Tibial artery (tissue), 4 donors: ENCODE measurements at regions not wholly inside any gene's neighbourhood (a gene's known extent, or its start where the extent isn't known, plus 50 kb on each side); places are given as distances from the start of the nearest gene placed in this dataset.

Experiments used
- DNase-seq, 2 donors: peaks; one replicate each; pipeline ENCODE4 v3.0.0-alpha.2; 2019
- H3K27ac ChIP-seq, 2 donors: fragments of 200-600 bp; sonication (generic) in 1 of 2; 1 replicate in 1 of 2; 2 replicates in 1 of 2; pipeline ENCODE4 v1.5.1; 2018 to 2019; ENCODE audit warnings: mild to moderate bottlenecking in 1 of 2
- H3K27me3 ChIP-seq, 2 donors: fragments of 200-600 bp; sonication (generic) in 1 of 2; one replicate each; pipeline versions ENCODE4 v1.5.1 to v1.6.0; 2016 to 2019
- H3K36me3 ChIP-seq, 3 donors: fragments of 200-600 bp; sonication (generic) in 2 of 3; one replicate each; pipeline ENCODE4 v1.5.1; 2016 to 2019; ENCODE audit warnings: mild to moderate bottlenecking in 2 of 3
- H3K4me1 ChIP-seq, 4 donors: fragments of 200-600 bp; sonication (generic) in 2 of 4; 1 replicate in 3 of 4; 2 replicates in 1 of 4; pipeline ENCODE4 v1.5.1; 2016 to 2019
- H3K4me3 ChIP-seq, 2 donors: fragments of 200-600 bp; sonication (generic) in 1 of 2; 1 replicate in 1 of 2; 2 replicates in 1 of 2; pipeline ENCODE4 v1.5.1; 2018 to 2019; ENCODE audit warnings: mild to moderate bottlenecking in 2 of 2
- H3K9me3 ChIP-seq, 3 donors: fragments of 200-600 bp; sonication (generic) in 1 of 3; one replicate each; pipeline ENCODE4 v1.5.1; 2016 to 2019
- intact Hi-C: fragments of 100-400 bp; cut with DNase I; formaldehyde crosslinking; loops from one replicate; pipeline ENCODE4 v1.15.0; 2023; ENCODE audit warnings: low total_unique reads
- TF ChIP-seq, protein P1 (sequence below), 2 experiments: fragments of 200-600 bp in 1 of 2; fragments of 450-650 bp in 1 of 2; IDR thresholded peaks; one replicate each; pipeline ENCODE4 v1.5.1; 2017 to 2019; ENCODE audit warnings: antibody characterized with exemption in 2 of 2, mild to moderate bottlenecking in 1 of 2, moderate library complexity in 1 of 2

DNA sequence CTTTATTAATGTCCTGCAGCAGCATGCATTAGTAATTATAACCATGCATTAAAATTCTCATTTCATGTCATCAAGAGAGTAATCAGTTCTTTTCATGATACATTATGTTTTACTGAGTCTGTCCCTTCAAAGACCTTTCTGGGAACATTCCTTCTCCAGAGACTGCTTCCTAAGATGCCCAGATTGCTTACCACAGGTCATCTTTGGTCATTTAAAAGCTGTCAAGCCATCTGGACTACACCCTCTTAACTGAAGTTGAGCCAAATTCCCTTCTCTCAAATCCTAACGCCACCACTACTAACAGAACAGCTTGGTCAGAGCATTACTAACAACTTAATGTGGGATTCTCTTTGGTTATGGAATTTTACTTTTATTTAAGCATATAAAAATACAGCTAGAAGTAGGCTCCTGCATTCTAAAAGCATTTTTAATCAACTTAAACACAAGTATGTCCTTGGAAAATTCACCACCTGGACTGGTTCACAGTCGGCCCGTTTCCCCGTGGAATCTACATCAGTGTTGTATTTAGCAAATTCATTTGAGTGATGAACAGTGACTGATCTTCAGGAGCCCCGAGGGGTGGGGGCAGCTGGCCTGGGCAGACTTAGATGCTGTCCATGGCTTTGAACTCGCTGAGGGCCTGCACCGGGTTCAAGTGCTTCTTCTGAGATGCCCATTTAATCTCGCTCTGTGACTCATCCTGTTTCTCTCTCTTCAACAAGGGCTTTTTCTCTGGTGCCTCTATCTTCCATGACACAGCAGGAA is 92.8 kb upstream of the CCDC112 start:
- H3K9me3 ChIP-seq = no peaks in the 10 kb centered on the region
- no peaks in the 10 kb centered on the region for H3K36me3 ChIP-seq
- no peak overlapping the region for H3K27ac ChIP-seq
- TF ChIP-seq, protein P1, sequence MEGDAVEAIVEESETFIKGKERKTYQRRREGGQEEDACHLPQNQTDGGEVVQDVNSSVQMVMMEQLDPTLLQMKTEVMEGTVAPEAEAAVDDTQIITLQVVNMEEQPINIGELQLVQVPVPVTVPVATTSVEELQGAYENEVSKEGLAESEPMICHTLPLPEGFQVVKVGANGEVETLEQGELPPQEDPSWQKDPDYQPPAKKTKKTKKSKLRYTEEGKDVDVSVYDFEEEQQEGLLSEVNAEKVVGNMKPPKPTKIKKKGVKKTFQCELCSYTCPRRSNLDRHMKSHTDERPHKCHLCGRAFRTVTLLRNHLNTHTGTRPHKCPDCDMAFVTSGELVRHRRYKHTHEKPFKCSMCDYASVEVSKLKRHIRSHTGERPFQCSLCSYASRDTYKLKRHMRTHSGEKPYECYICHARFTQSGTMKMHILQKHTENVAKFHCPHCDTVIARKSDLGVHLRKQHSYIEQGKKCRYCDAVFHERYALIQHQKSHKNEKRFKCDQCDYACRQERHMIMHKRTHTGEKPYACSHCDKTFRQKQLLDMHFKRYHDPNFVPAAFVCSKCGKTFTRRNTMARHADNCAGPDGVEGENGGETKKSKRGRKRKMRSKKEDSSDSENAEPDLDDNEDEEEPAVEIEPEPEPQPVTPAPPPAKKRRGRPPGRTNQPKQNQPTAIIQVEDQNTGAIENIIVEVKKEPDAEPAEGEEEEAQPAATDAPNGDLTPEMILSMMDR (IDR thresholded peaks at IDR 0.05) = no peak
- DNase-seq = no peak
- intact Hi-C loops = no loop called here
- H3K27me3 ChIP-seq = no peaks in the 10 kb centered on the region
- no peaks in the 10 kb centered on the region for H3K4me1 ChIP-seq
- no peak overlapping the region for H3K4me3 ChIP-seq

DNA sequence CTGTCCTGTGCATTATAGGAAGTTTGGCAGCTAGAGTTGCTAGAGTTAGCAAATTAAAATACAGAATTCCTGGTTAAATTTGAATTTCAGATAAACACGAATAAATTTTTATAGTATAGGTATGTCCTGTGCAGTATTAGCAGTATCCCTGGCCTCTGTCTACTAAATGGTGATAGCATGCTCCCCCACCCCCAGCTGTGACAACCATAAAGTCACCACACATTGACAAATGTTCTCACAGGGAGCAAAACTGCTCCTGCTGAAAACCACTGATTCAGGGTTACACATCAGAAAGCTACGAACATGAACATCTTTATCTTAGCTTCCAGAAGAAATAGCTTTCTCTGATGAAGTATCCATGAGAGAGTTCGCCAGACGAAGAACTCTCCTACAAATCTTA is 91.8 kb upstream of the CCDC112 start:
- no peaks in the 10 kb centered on the region for H3K4me1 ChIP-seq
- no peak for DNase-seq
- no peaks in the 10 kb centered on the region for H3K9me3 ChIP-seq
- H3K36me3 ChIP-seq = no peaks in the 10 kb centered on the region
- H3K27me3 ChIP-seq = no peaks in the 10 kb centered on the region
- no peak overlapping the region for H3K27ac ChIP-seq
- H3K4me3 ChIP-seq = no peak overlapping the region
- intact Hi-C loops = no loop called here
- TF ChIP-seq, protein P1 (IDR thresholded peaks at IDR 0.05) = no peak

DNA sequence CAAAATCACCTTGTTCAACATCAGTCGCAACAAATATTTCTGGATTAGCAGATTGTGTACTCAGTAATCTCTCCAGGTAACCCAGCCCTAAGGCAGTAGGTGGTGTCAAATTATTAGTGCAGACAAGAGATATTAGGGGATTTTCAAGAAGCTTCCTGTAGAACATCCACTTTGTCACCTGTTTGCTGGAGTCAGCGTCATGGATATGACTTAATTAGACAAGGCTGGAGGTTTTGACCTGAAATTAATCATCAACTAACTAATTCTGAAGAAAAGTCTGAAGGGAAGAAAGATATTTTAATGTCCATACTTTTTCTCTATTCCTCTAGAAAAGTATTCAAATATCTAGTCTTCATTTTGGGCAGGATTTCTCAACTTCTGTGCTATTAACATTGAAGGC is 91.4 kb upstream of the CCDC112 start:
- Histone ChIP-seq H3K36me3 (no peaks in the 10 kb centered on the region), H3K27me3 (no peaks in the 10 kb centered on the region), H3K4me1 (no peaks in the 10 kb centered on the region), H3K27ac (no peak overlapping the region), H3K9me3 (no peaks in the 10 kb centered on the region), H3K4me3 (no peak overlapping the region)
- TF ChIP-seq, protein P1 (IDR thresholded peaks at IDR 0.05) = no peak
- intact Hi-C loops = no loop called here
- DNase-seq = no peak

DNA sequence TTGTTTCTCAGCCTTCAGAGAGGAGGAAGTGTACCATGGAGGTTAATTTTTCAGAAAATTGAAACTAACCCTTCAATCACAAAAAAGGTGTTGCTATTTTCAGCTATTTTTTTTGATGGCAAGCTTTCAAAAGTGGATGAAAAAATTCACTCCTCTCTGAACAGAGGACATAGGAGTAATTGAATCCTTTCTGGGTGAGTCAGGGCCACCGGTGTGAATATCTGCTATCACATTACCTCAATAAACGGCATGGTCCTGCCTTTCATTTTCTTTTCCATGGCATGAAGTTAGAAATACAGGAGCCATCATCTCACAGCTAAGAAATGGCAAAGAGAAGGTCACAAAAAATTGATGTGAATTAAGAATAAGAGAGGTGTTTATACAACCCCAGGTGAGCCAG is 90.2 kb upstream of the CCDC112 start:
- TF ChIP-seq, protein P1 (IDR thresholded peaks at IDR 0.05) = no peak
- Histone ChIP-seq H3K4me1 (no peaks in the 10 kb centered on the region), H3K36me3 (no peaks in the 10 kb centered on the region), H3K27me3 (no peaks in the 10 kb centered on the region), H3K9me3 (no peaks in the 10 kb centered on the region), H3K4me3 (no peak overlapping the region), H3K27ac (no peak overlapping the region)
- intact Hi-C loops = no loop called here
- no peak for DNase-seq

DNA sequence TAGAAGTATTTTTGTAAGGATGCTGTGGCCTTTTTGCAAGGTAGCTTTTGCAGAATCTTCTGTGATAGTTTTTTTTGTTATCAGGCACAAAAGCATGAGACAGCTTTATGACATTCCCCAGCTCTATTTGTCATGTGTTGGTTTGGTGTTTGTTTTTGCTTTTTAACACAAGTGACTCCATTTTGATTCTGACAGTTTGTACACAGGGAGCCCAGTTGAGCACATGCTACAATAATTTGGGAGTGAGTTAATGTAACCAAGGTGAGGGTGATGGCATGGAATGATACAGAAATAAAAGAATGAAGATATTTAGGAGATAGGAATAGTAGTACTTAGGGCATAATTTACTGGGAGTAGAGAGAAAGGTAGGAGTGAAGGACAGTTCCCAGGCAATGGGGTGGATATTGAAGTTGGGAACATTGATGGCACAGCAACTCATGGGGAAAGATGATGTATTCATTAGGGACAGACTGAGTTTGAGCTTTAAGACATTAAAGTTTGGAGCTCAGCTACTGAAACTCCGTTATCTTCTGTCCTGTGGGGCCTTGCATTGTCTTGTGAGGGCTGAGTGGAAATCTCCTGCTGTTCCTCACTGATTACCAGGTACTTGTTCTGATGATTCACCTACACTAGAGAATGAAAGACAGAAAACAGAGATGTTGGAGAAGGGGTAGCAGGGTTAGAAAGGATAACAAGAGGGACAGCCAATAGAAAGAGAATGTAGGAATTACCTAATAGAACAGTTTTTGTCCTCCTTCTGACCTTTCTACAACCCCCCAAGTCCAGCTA is 88.3 kb upstream of the CCDC112 start:
- Histone ChIP-seq H3K36me3 (no peaks in the 10 kb centered on the region), H3K9me3 (no peaks in the 10 kb centered on the region), H3K27me3 (no peaks in the 10 kb centered on the region), H3K27ac (no peak overlapping the region), H3K4me1 (no peaks in the 10 kb centered on the region), H3K4me3 (no peak overlapping the region)
- TF ChIP-seq, protein P1 (IDR thresholded peaks at IDR 0.05) = no peak
- intact Hi-C loops = no loop called here
- no peak for DNase-seq
